HUES64 (cell line): ENCODE measurements at regions not wholly inside any gene's neighbourhood (a gene's known extent, or its start where the extent isn't known, plus 50 kb on each side); places are given as distances from the start of the nearest gene placed in this dataset.

Experiments
- H3K27ac ChIP-seq: 2 replicates; pipeline ENCODE4 v1.7.0; 2013; ENCODE audit warnings: low read depth, low read length, inconsistent platforms
- H3K27me3 ChIP-seq: 2 replicates; pipeline ENCODE4 v1.6.1; 2013; ENCODE audit warnings: mild to moderate bottlenecking, low read length; ENCODE audit not compliant: insufficient read depth
- H3K36me3 ChIP-seq: 2 replicates; pipeline ENCODE4 v1.6.1; 2013; ENCODE audit warnings: mild to moderate bottlenecking, low read length; ENCODE audit not compliant: insufficient read depth
- H3K4me1 ChIP-seq: 2 replicates; pipeline ENCODE4 v1.6.1; 2013; ENCODE audit warnings: mild to moderate bottlenecking, low read length, moderate library complexity; ENCODE audit not compliant: insufficient read depth
- H3K4me3 ChIP-seq: 2 replicates; pipeline ENCODE4 v1.5.1; 2013; ENCODE audit warnings: mild to moderate bottlenecking, low read length, moderate library complexity
- H3K9ac ChIP-seq: 2 replicates; pipeline ENCODE4 v1.6.1; 2013; ENCODE audit warnings: mild to moderate bottlenecking, low read depth, low read length
- H3K9me3 ChIP-seq: 2 replicates; pipeline ENCODE4 v1.6.1; 2013; ENCODE audit warnings: low read depth, low read length; ENCODE audit not compliant: insufficient read depth
- WGBS: fragments of 150-250, 120-280 bp; methylation state at CpG from one replicate; pipeline ENCODE4 v1.1.7; 2013; ENCODE audit warnings: missing lambda C conversion rate; 5-methylcytosine and 5-hydroxymethylcytosine counted together

- no peak overlapping the region for H3K9ac ChIP-seq
- no peak overlapping the region for H3K4me3 ChIP-seq
- H3K4me1 ChIP-seq: peaks cover 62% of the 10 kb centered on the region
- H3K27me3 ChIP-seq: no peaks in the 10 kb centered on the region
- H3K27ac ChIP-seq: peak overlapping the region; percentile 86; the same call in 1 of the 2 replicates
- 64% methylated on average over 7 of the region's 7 CpGs for WGBS
- H3K9me3 ChIP-seq: no peaks in the 10 kb centered on the region
- no peaks in the 10 kb centered on the region for H3K36me3 ChIP-seq
Measured at GRCh38 chr13:62512194-62513141, 1096.8 kb upstream of the PCDH20 start.

- peaks cover 48% of the 10 kb centered on the region for H3K4me1 ChIP-seq
- H3K27ac ChIP-seq: peak overlapping the region; percentile 86; the same call in 1 of the 2 replicates
- 0 out of 2 replicates have a peak overlapping the region, but pooled peaks have one; percentile 7 for H3K4me3 ChIP-seq
- H3K36me3 ChIP-seq: no peaks in the 10 kb centered on the region
- H3K27me3 ChIP-seq: no peaks in the 10 kb centered on the region
- H3K9ac ChIP-seq: 0 out of 2 replicates have a peak overlapping the region, but pooled peaks have one; percentile 35
- H3K9me3 ChIP-seq: no peaks in the 10 kb centered on the region
- 31% methylated on average over 2 of the region's 2 CpGs for WGBS
Measured at GRCh38 chr13:62510906-62511655, 1095.4 kb upstream of the PCDH20 start.

GRCh38 chr13:62502588-62502987 is 1086.9 kb upstream of the PCDH20 start:
- WGBS: 96% methylated on average over 3 of the region's 4 CpGs
- no peaks in the 10 kb centered on the region for H3K27me3 ChIP-seq

GRCh38 chr13:62489731-62490130 is 1074.1 kb upstream of the PCDH20 start:
- Histone ChIP-seq H3K27me3 (no peaks in the 10 kb centered on the region), H3K4me3 (no peak overlapping the region), H3K9me3 (no peaks in the 10 kb centered on the region), H3K9ac (no peak overlapping the region), H3K27ac (no peak overlapping the region), H3K4me1 (no peaks in the 10 kb centered on the region; the same call in 1 of the 2 replicates), H3K36me3 (no peaks in the 10 kb centered on the region)
- WGBS: no CpG with 5 or more reads among the region's 1 CpG

More at GRCh38 chr13:62502588-62502987, 1086.9 kb upstream of the PCDH20 start:
- Histone ChIP-seq H3K4me3 (no peak overlapping the region), H3K4me1 (no peaks in the 10 kb centered on the region), H3K27ac (no peak overlapping the region), H3K36me3 (no peaks in the 10 kb centered on the region), H3K9me3 (no peaks in the 10 kb centered on the region), H3K9ac (no peak overlapping the region)

GRCh38 chr13:62483774-62484173 is 1068.1 kb upstream of the PCDH20 start:
- H3K9ac ChIP-seq: no peak overlapping the region
- H3K27ac ChIP-seq: peak overlapping the region; percentile 78; the same call in 1 of the 2 replicates
- no peaks in the 10 kb centered on the region for H3K9me3 ChIP-seq
- H3K27me3 ChIP-seq: no peaks in the 10 kb centered on the region
- peaks cover 2% of the 10 kb centered on the region for H3K4me1 ChIP-seq
- no peaks in the 10 kb centered on the region for H3K36me3 ChIP-seq
- 61% methylated on average over 1 of the region's 1 CpG for WGBS
- no peak overlapping the region for H3K4me3 ChIP-seq

GRCh38 chr13:62482351-62482750 is 1066.7 kb upstream of the PCDH20 start:
- H3K9me3 ChIP-seq: no peaks in the 10 kb centered on the region
- H3K36me3 ChIP-seq: no peaks in the 10 kb centered on the region
- WGBS: 97% methylated on average over 3 of the region's 3 CpGs
- no peak overlapping the region for H3K27ac ChIP-seq
- no peak overlapping the region for H3K9ac ChIP-seq
- H3K27me3 ChIP-seq: no peaks in the 10 kb centered on the region
- peaks cover 2% of the 10 kb centered on the region for H3K4me1 ChIP-seq
- no peak overlapping the region for H3K4me3 ChIP-seq

GRCh38 chr13:62473944-62474237 is 1058.2 kb upstream of the PCDH20 start:
- H3K4me3 ChIP-seq: no peak overlapping the region
- 89% methylated on average over 3 of the region's 3 CpGs for WGBS
- no peaks in the 10 kb centered on the region for H3K9me3 ChIP-seq
- no peak overlapping the region; the same call in 1 of the 2 replicates for H3K9ac ChIP-seq
- peak overlapping the region; percentile 47 for H3K27ac ChIP-seq
- peaks cover 15% of the 10 kb centered on the region for H3K4me1 ChIP-seq
- no peaks in the 10 kb centered on the region for H3K36me3 ChIP-seq
- H3K27me3 ChIP-seq: no peaks in the 10 kb centered on the region

- H3K4me3 ChIP-seq: no peak overlapping the region
- H3K9ac ChIP-seq: no peak overlapping the region
- 85% methylated on average over 2 of the region's 2 CpGs for WGBS
- peaks cover 15% of the 10 kb centered on the region for H3K4me1 ChIP-seq
- no peaks in the 10 kb centered on the region for H3K9me3 ChIP-seq
- no peaks in the 10 kb centered on the region for H3K36me3 ChIP-seq
- H3K27me3 ChIP-seq: no peaks in the 10 kb centered on the region
- H3K27ac ChIP-seq: peak overlapping the region; percentile 47
Measured at GRCh38 chr13:62473190-62473943, 1057.7 kb upstream of the PCDH20 start.

GRCh38 chr13:62453761-62454160 is 1038.1 kb upstream of the PCDH20 start:
- Histone ChIP-seq H3K4me1 (no peaks in the 10 kb centered on the region), H3K4me3 (no peak overlapping the region), H3K27me3 (no peaks in the 10 kb centered on the region), H3K27ac (no peak overlapping the region), H3K36me3 (no peaks in the 10 kb centered on the region), H3K9ac (no peak overlapping the region), H3K9me3 (no peaks in the 10 kb centered on the region)
- 100% methylated on average over 2 of the region's 2 CpGs for WGBS

GRCh38 chr13:62450759-62451158 is 1035.1 kb upstream of the PCDH20 start:
- Histone ChIP-seq H3K9ac (no peak overlapping the region), H3K27ac (no peak overlapping the region), H3K4me1 (no peaks in the 10 kb centered on the region), H3K27me3 (no peaks in the 10 kb centered on the region), H3K4me3 (no peak overlapping the region), H3K9me3 (no peaks in the 10 kb centered on the region), H3K36me3 (no peaks in the 10 kb centered on the region)
- 85% methylated on average over 5 of the region's 5 CpGs for WGBS
